ENCODE measurements at regions not wholly inside any gene's neighbourhood (a gene's known extent, or its start where the extent isn't known, plus 50 kb on each side); places are given as distances from the start of the nearest gene placed in this dataset.

GRCh38 chr4:45648846-45649245, 475.0 kb downstream of the GABRG1 start:
- Histone ChIP-seq H3K9ac (ENCODE audit: insufficient read depth, low read depth, low read length) (no peak overlapping the region), H3K9me3 (ENCODE audit: low read length) (no peaks in the 10 kb centered on the region), H4K20me1 (ENCODE audit: insufficient read depth, low read length) (no peaks in the 10 kb centered on the region), H3K4me2 (ENCODE audit: low read depth, low read length) (no peak overlapping the region), H3K36me3 (replicated peaks in 1 of 2; ENCODE audit: control insufficient read depth in 1 of 2, insufficient read depth in 2 of 2, low read length in 2 of 2) (no peaks in the 10 kb centered on the region), H3K4me3 (replicated peaks in 1 of 3; ENCODE audit: insufficient read depth in 1 of 3, low read depth in 2 of 3, low read length in 3 of 3) (no peak overlapping the region), H3K79me2 (ENCODE audit: insufficient read depth, low read length) (no peaks in the 10 kb centered on the region), H3K27ac (ENCODE audit: extremely low read length, insufficient read depth, low read length) (no peak overlapping the region), H3K27me3 (ENCODE audit: control insufficient read depth in 1 of 2, insufficient read depth in 2 of 2, low read length in 2 of 2) (no peaks in the 10 kb centered on the region), H3K4me1 (ENCODE audit: insufficient read depth, low read length) (peaks cover 14% of the 10 kb centered on the region), H2AFZ (ENCODE audit: low read length) (no peak overlapping the region)
- in situ Hi-C loops (cut with HindIII; ENCODE audit: extremely low pct_ligation_motif_present, low pct_unique_long_range_greater_than_20kb) = no loop called here
- TF ChIP-seq CREBL2 (CRISPR knock-in tag; IDR thresholded peaks at IDR 0.05; ENCODE audit: borderline replicate concordance) (no peak), RFX1 (IDR thresholded peaks at IDR 0.05) (no peak), ZBTB39 (CRISPR knock-in tag; IDR thresholded peaks at IDR 0.05) (no peak), ZNF597 (CRISPR knock-in tag; IDR thresholded peaks at IDR 0.05) (no peak), HCFC1 (IDR thresholded peaks at IDR 0.05; ENCODE audit: low read depth, low read length) (no peak), CENPX (CRISPR knock-in tag; IDR thresholded peaks at IDR 0.05) (no peak), RBFOX2 (IDR thresholded peaks at IDR 0.05; ENCODE audit: low read depth, low read length) (no peak), KLF15 (CRISPR knock-in tag; IDR thresholded peaks at IDR 0.05; ENCODE audit: borderline replicate concordance) (no peak)
- ChIA-PET POLR2A (no interaction called here), CTCF (ENCODE audit: low intra/inter-chr PET ratio, low total read pairs) (no interaction called here)
- DNase-seq (ENCODE audit: low spot score) = no peak
- no TSS peak for BruUV-seq (replicated peaks)
- no peak for FAIRE-seq
- no peak for ATAC-seq
- intact Hi-C loops (cut with micrococcal nuclease; ENCODE audit: unreplicated experiment) = no loop called here

All from HepG2 (cell line).